GM12873 (cell line): ENCODE measurements at regions not wholly inside any gene's neighbourhood (a gene's known extent, or its start where the extent isn't known, plus 50 kb on each side); places are given as distances from the start of the nearest gene placed in this dataset.

ENCODE experiments used
- TF ChIP-seq, protein P1 (sequence below): IDR thresholded peaks from 2 replicates; pipeline ENCODE4 v1.5.1; 2012; ENCODE audit warnings: low read depth, mild to moderate bottlenecking, moderate library complexity, low read length, control low read depth; ENCODE audit not compliant: insufficient read depth; ENCODE audit errors: missing control alignments

DNA sequence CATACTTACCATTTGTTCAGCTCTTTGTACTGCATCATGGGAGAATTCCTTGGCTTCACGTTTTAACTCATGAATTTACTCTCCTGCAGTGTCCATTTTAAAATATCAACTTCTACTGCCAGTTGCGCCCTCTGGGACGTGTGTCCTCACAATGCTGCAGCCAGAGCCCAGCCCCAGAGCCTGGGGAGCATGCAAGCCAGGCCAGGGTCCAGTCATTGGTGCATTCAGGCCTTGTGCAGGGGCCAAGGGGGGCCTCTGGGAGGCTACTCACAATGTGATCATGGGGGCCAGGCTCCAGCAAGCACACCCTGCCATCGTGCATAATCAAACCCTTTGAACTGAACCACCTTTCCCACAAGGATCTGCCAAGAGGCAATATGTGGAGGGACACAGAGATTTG is 105.6 kb upstream of the CCDC112 start:
- TF ChIP-seq, protein P1, sequence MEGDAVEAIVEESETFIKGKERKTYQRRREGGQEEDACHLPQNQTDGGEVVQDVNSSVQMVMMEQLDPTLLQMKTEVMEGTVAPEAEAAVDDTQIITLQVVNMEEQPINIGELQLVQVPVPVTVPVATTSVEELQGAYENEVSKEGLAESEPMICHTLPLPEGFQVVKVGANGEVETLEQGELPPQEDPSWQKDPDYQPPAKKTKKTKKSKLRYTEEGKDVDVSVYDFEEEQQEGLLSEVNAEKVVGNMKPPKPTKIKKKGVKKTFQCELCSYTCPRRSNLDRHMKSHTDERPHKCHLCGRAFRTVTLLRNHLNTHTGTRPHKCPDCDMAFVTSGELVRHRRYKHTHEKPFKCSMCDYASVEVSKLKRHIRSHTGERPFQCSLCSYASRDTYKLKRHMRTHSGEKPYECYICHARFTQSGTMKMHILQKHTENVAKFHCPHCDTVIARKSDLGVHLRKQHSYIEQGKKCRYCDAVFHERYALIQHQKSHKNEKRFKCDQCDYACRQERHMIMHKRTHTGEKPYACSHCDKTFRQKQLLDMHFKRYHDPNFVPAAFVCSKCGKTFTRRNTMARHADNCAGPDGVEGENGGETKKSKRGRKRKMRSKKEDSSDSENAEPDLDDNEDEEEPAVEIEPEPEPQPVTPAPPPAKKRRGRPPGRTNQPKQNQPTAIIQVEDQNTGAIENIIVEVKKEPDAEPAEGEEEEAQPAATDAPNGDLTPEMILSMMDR = no peak

DNA sequence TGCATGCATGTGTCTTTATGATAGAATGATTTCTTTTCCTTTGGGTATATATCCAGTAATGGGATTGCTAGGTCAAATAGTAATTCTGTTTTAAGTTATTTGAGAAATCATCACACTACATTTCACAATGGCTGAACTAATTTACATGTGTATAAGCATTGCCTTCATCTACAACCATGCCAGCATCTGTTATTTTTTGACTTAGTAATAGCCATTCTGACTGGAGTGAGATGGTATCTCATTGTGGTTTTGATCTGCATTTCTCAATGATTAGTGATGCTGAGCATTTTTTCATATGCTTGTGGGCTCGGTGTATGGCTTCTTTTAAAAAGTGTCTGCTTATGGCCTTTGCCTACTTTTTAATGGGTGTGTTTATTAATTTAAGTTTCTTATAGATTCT is 102.3 kb upstream of the CCDC112 start:
- TF ChIP-seq, protein P1 = no peak

DNA sequence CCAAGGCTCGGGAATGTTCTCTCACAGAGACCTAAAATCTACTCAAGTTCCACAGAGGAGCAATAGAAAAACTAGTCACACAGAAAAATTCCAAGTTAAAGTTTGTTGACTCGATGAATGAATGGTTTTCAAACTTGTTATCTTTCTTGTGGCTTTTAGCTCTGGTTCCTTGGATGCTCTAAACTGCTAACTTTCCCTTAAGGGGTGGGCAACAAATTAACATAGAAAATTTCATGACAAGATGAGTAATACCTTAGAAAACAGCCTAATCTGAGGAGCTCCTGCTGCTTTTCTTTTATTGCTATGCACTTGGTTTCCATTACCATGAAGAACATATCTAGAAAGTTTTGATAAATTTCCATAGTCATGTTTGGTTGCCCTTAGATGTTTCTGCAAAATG is 100.2 kb upstream of the CCDC112 start:
- TF ChIP-seq, protein P1 = no peak

- TF ChIP-seq, protein P1 = no peak
Measured at GRCh38 chr5:115396081-115396480, 99.6 kb upstream of the CCDC112 start.

- TF ChIP-seq, protein P1 = no peak
Measured at GRCh38 chr5:115394531-115394930, 98.1 kb upstream of the CCDC112 start.

DNA sequence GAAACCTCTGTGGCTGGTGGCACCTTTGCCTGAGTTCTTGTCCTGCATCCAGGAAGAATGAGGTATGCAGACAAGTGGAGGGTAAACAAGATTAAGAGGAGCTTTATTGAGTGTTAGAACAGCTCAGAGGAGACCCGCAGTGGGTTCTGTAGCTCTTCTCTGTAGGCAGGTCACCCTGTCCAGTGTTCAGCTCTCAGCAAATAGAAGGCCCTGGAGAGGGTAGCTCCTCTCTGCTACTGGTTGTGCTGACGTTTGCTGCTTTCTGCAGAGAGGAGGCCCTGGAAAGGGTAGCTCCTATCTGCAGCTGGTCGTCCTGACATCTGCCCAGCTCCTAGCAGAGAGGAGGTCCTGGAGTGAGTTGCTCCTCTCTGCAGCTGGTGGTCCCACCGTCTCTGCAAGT is 96.8 kb upstream of the CCDC112 start:
- TF ChIP-seq, protein P1 = no peak

- TF ChIP-seq, protein P1 = no peak
Measured at GRCh38 chr5:115392611-115393010, 96.2 kb upstream of the CCDC112 start.

- TF ChIP-seq, protein P1 = no peak
Measured at GRCh38 chr5:115391780-115392179, 95.3 kb upstream of the CCDC112 start.
